Psoas muscle (tissue), 7 donors: ENCODE measurements at regions not wholly inside any gene's neighbourhood (a gene's known extent, or its start where the extent isn't known, plus 50 kb on each side); places are given as distances from the start of the nearest gene placed in this dataset.

Experiments
- ATAC-seq, 4 donors: fragments of 200-7000 bp; cut with Tn5 transposase; one replicate each; pipeline ENCODE4 v1.9.1; 2020; ENCODE audit warnings: moderate library complexity in 3 of 4, mild to moderate bottlenecking in 2 of 4
- DNase-seq, 2 donors: peaks; one replicate each; pipeline ENCODE4 v3.0.0-alpha.2; 2020
- H3K27ac ChIP-seq: fragments of 200-600 bp; one replicate; pipeline ENCODE4 v1.8.0; 2022
- H3K27me3 ChIP-seq, 3 donors: fragments of 200-600 bp in 1 of 3; one replicate each; pipeline versions ENCODE4 v1.6.1 to v1.8.0; 2013 to 2022; ENCODE audit warnings: low read length in 2 of 3, mild to moderate bottlenecking in 2 of 3, moderate library complexity in 1 of 3; ENCODE audit not compliant: insufficient read depth in 3 of 3
- H3K36me3 ChIP-seq, 2 donors: fragments of 200-600 bp in 1 of 2; one replicate each; pipeline versions ENCODE4 v1.6.1 to v1.8.0; 2013 to 2022; ENCODE audit warnings: low read depth in 1 of 2, mild to moderate bottlenecking in 1 of 2, moderate library complexity in 1 of 2; ENCODE audit not compliant: insufficient read depth in 1 of 2
- H3K4me1 ChIP-seq: fragments of 200-600 bp; one replicate; pipeline ENCODE4 v1.8.0; 2022
- H3K4me3 ChIP-seq: fragments of 200-600 bp; one replicate; pipeline ENCODE4 v1.8.0; 2022; ENCODE audit warnings: mild to moderate bottlenecking
- H3K9me3 ChIP-seq: fragments of 200-600 bp; one replicate; pipeline ENCODE4 v1.8.0; 2022
- CTCF ChIP-seq: fragments of 200-600 bp; IDR thresholded peaks from one replicate; pipeline ENCODE4 v1.8.0; 2022; ENCODE audit warnings: antibody characterized with exemption
- WGBS, 3 donors: extraction: QIAGEN DNeasy Blood & Tissue Kit; methylation state at CpG; one replicate each; pipeline versions ENCODE4 v1.1.6 to v1.1.7; 2013; 5-methylcytosine and 5-hydroxymethylcytosine counted together
- intact Hi-C, 2 donors: fragments of 100-400 bp; cut with DNase I; formaldehyde crosslinking; loops; one replicate each; pipeline versions ENCODE4 v1.11.0 to v1.14.2; 2022
- donor health status: healthy with polysubstance abuse.
- donor health status: DM: no; HTN: no; CAD: no; lungs with moderate emphysema.
- donor health status: Bipolar disorder and iron deficiency.
- donor health status: healthy.
- donor health status: DM: yes; HTN: yes; CAD: no.
- donor health status: DM: no; HTN: no; CAD: no.
- donor health status: DM: yes; HTN: yes; CAD: no.

GRCh38 chr1:4561205-4561604, 93.2 kb upstream of the AJAP1 start:
- Histone ChIP-seq H3K4me1 (no peaks in the 10 kb centered on the region), H3K27ac (no peak overlapping the region), H3K36me3 (no peaks in the 10 kb centered on the region), H3K4me3 (no peak overlapping the region), H3K27me3 (peaks cover 0 to 5% (median 0%) of the 10 kb centered on the region in 3 donors), H3K9me3 (no peaks in the 10 kb centered on the region)
- intact Hi-C loops: no loop called here
- ATAC-seq (no peak), DNase-seq (no peak)
- no peak for TF ChIP-seq CTCF
- WGBS, 3 donors: 10 to 20% (median 16%) methylated on average over 10 of the region's 10 CpGs

GRCh38 chr1:4562321-4562720, 92.1 kb upstream of the AJAP1 start:
- no peak for TF ChIP-seq CTCF
- Histone ChIP-seq H3K36me3 (no peaks in the 10 kb centered on the region), H3K4me3 (no peak overlapping the region), H3K27me3 (peaks cover 0 to 12% (median 0%) of the 10 kb centered on the region in 3 donors), H3K9me3 (no peaks in the 10 kb centered on the region), H3K4me1 (no peaks in the 10 kb centered on the region), H3K27ac (no peak overlapping the region)
- intact Hi-C loops: no loop called here
- ATAC-seq (no peak), DNase-seq (no peak)
- 89 to 93% (median 93%) methylated on average over 9 of the region's 9 CpGs for WGBS, 3 donors

GRCh38 chr1:4563586-4563985, 90.8 kb upstream of the AJAP1 start:
- ATAC-seq: no peak
- no peak for DNase-seq
- no peak overlapping the region for H3K27ac ChIP-seq
- peaks cover 0 to 14% (median 0%) of the 10 kb centered on the region in 3 donors for H3K27me3 ChIP-seq
- no peak for TF ChIP-seq CTCF
- H3K4me3 ChIP-seq: no peak overlapping the region
- H3K4me1 ChIP-seq: no peaks in the 10 kb centered on the region
- H3K9me3 ChIP-seq: no peaks in the 10 kb centered on the region
- 69 to 79% (median 75%) methylated on average over 4 of the region's 4 CpGs for WGBS, 3 donors
- intact Hi-C loops: no loop called here
- H3K36me3 ChIP-seq: no peaks in the 10 kb centered on the region

- no peaks in the 10 kb centered on the region for H3K4me1 ChIP-seq
- peaks cover 0 to 14% (median under 1%) of the 10 kb centered on the region in 3 donors for H3K27me3 ChIP-seq
- intact Hi-C loops: no loop called here
- H3K4me3 ChIP-seq: no peak overlapping the region
- WGBS, 3 donors: 21 to 27% (median 21%) methylated on average over 10 of the region's 10 CpGs
- no peaks in the 10 kb centered on the region for H3K36me3 ChIP-seq
- no peak for DNase-seq
- TF ChIP-seq CTCF: no peak
- no peaks in the 10 kb centered on the region for H3K9me3 ChIP-seq
- H3K27ac ChIP-seq: no peak overlapping the region
- no peak for ATAC-seq
Measured at GRCh38 chr1:4564051-4564450, 90.4 kb upstream of the AJAP1 start.

- H3K27me3 ChIP-seq: peaks cover 0 to 14% (median 2%) of the 10 kb centered on the region in 3 donors
- ATAC-seq: no peak
- no peaks in the 10 kb centered on the region for H3K36me3 ChIP-seq
- no peak for DNase-seq
- H3K4me1 ChIP-seq: no peaks in the 10 kb centered on the region
- intact Hi-C loops: no loop called here
- H3K9me3 ChIP-seq: no peaks in the 10 kb centered on the region
- 68 to 79% (median 71%) methylated on average over 3 of the region's 3 CpGs for WGBS, 3 donors
- TF ChIP-seq CTCF: no peak
- H3K27ac ChIP-seq: no peak overlapping the region
- no peak overlapping the region for H3K4me3 ChIP-seq
Measured at GRCh38 chr1:4565166-4565565, 89.2 kb upstream of the AJAP1 start.
